ENCODE measurements at regions not wholly inside any gene's neighbourhood (a gene's known extent, or its start where the extent isn't known, plus 50 kb on each side); places are given as distances from the start of the nearest gene placed in this dataset.

- no peak for DNase-seq (ENCODE audit: low read depth)
Observed at GRCh38 chr6:19682859-19683258, 154.3 kb upstream of the ID4 start.

DNA sequence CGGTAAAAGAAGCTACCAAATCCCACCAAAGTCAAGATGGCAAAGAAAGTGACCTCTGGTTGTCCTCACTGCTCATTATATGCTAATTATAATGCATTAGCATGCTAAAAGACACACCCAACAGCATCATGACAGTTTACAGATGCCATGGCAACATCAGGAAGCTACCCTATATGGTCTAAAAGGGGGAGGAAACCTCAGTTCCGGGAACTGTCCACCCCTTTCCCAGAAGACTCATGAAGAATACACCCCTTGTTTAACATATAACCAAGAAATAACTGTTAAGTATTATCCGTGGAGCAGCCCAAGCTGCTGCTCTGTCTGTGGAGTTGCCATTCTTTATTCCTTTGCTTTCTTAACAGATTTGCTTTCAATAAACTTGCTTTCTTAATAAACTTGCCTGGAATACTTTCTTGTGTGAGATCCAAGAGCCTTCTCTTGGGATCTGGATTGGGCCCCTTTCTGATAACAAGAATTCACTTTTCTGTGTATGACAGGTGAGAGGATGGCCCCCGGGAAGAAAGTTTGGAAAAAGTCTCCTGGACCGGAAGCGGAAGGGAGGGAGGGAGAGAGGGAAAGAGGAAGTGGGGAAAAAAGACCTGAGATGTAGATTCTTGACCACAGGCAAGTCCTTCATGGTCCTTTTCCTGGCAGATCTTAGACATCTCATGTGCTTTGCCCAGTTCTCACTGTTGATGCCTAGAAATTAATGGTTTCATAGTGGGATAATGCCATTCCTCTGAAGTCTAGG, 146.7 kb upstream of the ID4 start:
- no peak for DNase-seq (ENCODE audit: low read depth)

- peak; percentile 15 for DNase-seq (ENCODE audit: low read depth)
Observed at GRCh38 chr6:19691465-19692167, 145.6 kb upstream of the ID4 start.

GRCh38 chr6:19692506-19693298, 144.5 kb upstream of the ID4 start:
- no peak for DNase-seq (ENCODE audit: low read depth)

- DNase-seq (ENCODE audit: low read depth) = no peak
Observed at GRCh38 chr6:19694697-19695096, 142.5 kb upstream of the ID4 start.

DNA sequence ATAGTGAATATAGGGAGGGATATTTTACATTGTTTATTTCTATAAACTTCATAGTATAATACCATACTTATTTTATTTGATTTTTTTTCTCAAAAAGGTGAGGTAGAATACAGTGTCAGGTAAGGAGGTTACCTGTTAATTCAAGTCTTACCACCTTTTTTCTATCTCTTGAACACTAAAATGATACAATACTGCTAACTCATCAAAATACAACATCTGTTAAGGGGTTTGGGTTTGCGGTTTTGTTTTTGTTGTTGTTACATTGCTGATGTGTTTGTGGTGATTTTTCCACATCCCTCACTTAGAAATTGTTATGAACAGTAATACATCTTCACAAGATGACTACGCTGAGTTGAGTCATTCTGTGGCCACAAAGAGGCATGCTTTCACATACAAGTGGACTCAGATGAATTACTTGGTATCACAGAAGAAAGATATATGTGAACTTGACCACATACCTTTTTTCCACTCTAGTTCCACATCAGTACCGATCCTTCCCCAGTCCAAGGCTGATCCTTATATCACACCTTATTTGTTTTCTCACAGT, 139.4 kb upstream of the ID4 start:
- DNase-seq (ENCODE audit: low read depth) = peak; percentile 95

DNA sequence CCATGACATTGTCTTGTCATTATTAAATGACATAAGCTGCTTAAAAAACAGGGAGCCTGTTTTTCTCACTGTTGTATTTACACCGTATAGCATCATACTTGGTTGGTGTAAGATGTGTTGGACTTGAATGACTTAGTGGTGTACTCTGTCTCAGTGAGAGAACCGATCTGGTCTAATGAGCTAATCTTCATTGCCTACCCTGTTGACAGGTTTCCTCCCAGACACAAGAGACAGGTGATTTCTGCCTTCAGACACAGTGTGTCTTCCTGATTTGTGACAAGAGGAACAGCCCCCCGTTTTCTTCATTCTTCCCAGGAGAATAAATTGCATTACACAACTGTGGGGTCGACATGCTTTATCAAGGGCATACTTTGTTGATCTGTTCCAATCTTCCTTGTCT, 137.2 kb upstream of the ID4 start:
- DNase-seq (ENCODE audit: low read depth) = no peak

GRCh38 chr6:19705606-19706005, 131.6 kb upstream of the ID4 start:
- DNase-seq (ENCODE audit: low read depth) = peak; percentile 18

- no peak for DNase-seq (ENCODE audit: low read depth)
Observed at GRCh38 chr6:19712012-19712688, 125.0 kb upstream of the ID4 start.

DNA sequence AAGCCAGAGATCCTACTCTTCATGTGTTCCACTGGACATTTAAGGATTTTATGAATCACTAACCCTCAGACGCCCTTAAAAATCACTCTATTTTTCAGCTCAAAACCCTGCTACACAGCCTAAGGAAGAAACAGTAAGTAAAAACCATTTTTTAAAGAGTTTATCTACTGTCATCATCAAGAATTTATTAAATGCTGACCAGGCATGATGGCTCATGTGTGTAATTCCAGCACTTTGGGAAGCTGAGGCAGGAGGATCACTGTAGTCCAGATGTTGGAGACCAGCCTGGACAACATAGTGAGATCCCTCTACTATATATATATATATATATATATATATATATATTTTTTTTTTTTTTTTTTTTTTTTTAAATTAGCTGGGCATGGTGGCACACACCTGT, 124.2 kb upstream of the ID4 start:
- no peak for DNase-seq (ENCODE audit: low read depth)

DNA sequence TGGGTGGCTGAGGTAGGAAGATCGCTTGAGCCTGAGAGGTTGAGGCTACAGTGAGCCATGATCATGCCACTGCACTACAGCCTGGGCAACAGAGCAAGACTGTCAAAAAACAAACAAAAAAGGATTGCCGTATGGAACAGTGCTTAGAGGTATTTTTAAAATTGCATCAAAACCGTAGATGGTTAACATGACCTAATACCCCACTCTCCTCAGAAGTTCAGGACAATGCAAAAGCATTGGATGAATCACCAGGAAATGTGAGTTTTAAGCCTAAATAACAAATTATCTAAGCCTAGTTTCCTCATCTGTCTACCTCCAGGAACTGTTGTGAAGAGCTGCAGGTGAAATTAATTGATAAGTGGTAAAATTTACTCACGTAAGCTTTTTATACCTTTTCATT, 123.8 kb upstream of the ID4 start:
- peak; percentile 55 for DNase-seq (ENCODE audit: low read depth)

GRCh38 chr6:19713984-19714383, 123.2 kb upstream of the ID4 start:
- no peak for DNase-seq (ENCODE audit: low read depth)

GRCh38 chr6:19714434-19715166, 122.6 kb upstream of the ID4 start:
- DNase-seq (ENCODE audit: low read depth) = peak; percentile 47

GRCh38 chr6:19715167-19715551, 122.0 kb upstream of the ID4 start:
- DNase-seq (ENCODE audit: low read depth) = peak; percentile 73

- peak; percentile 42 for DNase-seq (ENCODE audit: low read depth)
Observed at GRCh38 chr6:19719691-19720128, 117.5 kb upstream of the ID4 start.

DNA sequence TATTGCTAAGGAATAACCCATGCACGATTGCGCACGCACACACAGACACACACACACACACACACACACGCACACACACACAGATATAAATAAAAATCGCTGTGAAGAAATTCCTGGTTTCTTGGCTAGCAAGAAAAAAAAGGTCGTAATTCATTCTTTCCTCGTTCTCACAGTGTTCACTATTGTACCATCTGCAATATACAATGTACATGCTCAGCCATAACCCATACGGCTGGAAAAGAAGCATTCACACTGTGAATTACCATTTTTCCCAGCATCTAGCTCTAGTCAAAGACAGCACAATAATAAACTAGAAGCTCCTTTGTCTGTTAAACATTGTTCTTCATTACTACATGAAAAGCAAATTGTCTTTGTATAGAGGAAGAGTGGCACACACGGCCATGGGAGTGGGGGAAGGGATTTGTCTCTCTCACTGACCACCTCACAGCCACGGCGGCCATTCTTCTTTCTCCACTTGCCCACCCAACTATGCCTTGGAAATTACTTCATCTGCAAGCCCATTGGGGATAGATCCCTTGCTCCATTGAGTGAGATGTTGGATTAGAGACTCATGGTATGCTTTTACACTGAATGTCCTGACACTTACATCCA, 115.3 kb upstream of the ID4 start:
- DNase-seq (ENCODE audit: low read depth) = no peak

DNA sequence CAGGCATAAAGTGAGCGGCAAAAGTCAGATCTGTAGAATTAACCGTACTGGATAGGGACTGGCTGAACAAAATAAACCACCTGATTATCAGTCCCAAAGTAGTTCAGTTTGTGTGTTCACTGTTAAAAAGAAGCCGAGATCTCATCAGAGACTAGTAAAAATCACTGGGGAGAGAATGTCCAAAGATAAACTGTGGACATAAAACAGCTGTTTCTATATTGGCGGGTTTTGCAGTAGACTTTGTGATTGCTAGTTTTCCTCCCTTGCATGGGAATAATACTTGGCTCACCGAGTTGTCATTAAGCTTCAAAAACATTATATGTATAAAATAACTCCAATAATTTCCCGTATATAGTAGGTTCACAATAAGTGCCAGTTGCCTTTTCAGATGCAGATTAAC, 114.2 kb upstream of the ID4 start:
- DNase-seq (ENCODE audit: low read depth) = no peak

DNA sequence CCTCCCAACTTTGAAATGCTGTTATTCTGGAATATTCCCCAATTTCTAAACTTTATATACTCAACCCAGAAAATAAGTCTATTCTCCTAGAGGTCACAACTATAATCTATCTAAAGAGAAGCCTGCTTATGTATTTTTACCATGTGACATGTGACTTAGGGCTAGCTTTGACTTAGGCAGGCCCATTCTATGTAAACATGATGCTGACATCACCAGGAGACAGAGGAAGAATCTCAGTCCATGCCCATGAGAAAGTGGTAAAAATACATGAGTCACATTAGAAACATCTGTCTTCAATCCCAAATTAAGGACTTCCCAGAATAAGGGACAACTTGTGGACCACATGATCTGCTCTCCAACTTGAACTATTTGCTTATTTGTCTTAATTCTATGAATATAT, 113.6 kb upstream of the ID4 start:
- peak; percentile 85 for DNase-seq (ENCODE audit: low read depth)

DNA sequence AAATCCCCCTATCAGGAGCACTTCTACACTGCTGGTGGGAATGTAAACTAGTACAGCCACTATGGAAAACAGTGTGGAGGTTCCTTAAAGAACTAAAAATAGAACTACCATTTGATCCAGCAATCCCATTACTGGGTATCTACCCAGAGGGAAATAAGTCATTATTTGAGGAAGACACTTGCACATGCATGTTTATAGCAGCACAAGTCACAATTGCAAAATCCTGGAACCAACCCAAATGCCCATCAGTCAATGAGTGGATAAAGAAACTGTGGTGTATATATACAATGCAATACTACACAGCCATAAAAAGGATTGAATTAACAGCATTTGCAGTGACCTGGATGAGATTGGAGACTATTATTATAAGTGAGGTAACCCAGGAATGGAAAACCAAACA, 111.7 kb upstream of the ID4 start:
- peak; percentile 15 for DNase-seq (ENCODE audit: low read depth)

- peak; percentile 96 for DNase-seq (ENCODE audit: low read depth)
Observed at GRCh38 chr6:19731282-19731681, 105.9 kb upstream of the ID4 start.

DNA sequence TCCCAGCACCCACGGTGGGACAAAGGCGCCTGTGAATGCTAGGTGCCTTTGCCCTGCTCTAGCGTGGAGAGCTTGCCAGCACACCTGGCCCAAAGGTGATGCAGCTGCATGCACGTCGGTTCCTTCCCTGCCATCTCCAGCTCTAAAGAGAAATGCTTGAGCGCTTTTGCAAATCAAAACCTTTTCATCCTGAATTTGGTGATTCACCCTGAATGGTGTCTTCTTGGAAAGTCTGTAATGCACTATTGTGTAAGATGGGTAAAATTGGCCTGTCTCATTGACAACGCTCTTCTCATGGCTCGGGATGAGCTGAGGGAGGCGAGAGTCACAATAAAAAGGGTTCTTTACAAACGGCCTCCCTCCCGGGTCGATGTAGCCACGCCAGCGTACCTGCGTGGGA, 103.1 kb upstream of the ID4 start:
- no peak for DNase-seq (ENCODE audit: low read depth)
